Spleen (tissue), 7 donors: ENCODE measurements at regions not wholly inside any gene's neighbourhood (a gene's known extent, or its start where the extent isn't known, plus 50 kb on each side); places are given as distances from the start of the nearest gene placed in this dataset.

Experiments used
- CTCF ChIP-seq, 11 experiments: fragments of 200-600 bp in 7 of 11; fragments of 450-650 bp in 4 of 11; sonication (generic) in 4 of 11; IDR thresholded peaks in 8 of 11; conservative IDR thresholded peaks in 3 of 11; 1 replicate in 7 of 11; 2 replicates in 4 of 11; pipeline versions ENCODE4 v1.4.0 to v1.8.0; 2016 to 2021; ENCODE audit warnings: antibody characterized with exemption in 11 of 11, inconsistent platforms in 4 of 11, mild to moderate bottlenecking in 1 of 11
- POLR2A ChIP-seq, 3 donors: fragments of 450-650 bp; IDR thresholded peaks; one replicate each; pipeline ENCODE4 v1.5.1; 2017; ENCODE audit warnings: antibody characterized with exemption in 3 of 3, mild to moderate bottlenecking in 1 of 3
- POLR2AphosphoS5 ChIP-seq, 3 donors: sonication (generic); formaldehyde crosslinking; IDR thresholded peaks; one replicate each; pipeline ENCODE4 v1.5.1; 2017; ENCODE audit warnings: antibody characterized with exemption in 3 of 3
- donor health status: DM: no; HTN: no; CAD: no; lungs with moderate emphysema.
- donor health status: DM: no; HTN: no; CAD: no.
- donor health status: DM: no; HTN: no; CAD: no.

- TF ChIP-seq POLR2A (IDR thresholded peaks at IDR 0.05) (no peak), CTCF (IDR thresholded peaks at IDR 0.05 in 8 of 11, conservative IDR thresholded peaks at IDR 0.05 in 3 of 11) (no peak), POLR2AphosphoS5 (IDR thresholded peaks at IDR 0.05) (no peak)
Observed at GRCh38 chr15:69557707-69558409, 105.2 kb downstream of the RPLP1 start.
